VCaP (cell line): ENCODE measurements at regions not wholly inside any gene's neighbourhood (a gene's known extent, or its start where the extent isn't known, plus 50 kb on each side); places are given as distances from the start of the nearest gene placed in this dataset.
"Not testable (repeated sequence)": the region's sequence is repeated elsewhere in the genome, so short reads cannot be mapped to it uniquely, and the experiment has no call there.

Source experiments
- H3K27ac ChIP-seq: fragments of 450-650 bp; 2 replicates; pipeline ENCODE4 v1.5.1; 2017
- TF ChIP-seq, protein P1 (sequence below): fragments of 450-650 bp; conservative IDR thresholded peaks from 2 replicates; pipeline ENCODE4 v1.5.1; 2017; ENCODE audit warnings: mild to moderate bottlenecking, moderate library complexity

DNA sequence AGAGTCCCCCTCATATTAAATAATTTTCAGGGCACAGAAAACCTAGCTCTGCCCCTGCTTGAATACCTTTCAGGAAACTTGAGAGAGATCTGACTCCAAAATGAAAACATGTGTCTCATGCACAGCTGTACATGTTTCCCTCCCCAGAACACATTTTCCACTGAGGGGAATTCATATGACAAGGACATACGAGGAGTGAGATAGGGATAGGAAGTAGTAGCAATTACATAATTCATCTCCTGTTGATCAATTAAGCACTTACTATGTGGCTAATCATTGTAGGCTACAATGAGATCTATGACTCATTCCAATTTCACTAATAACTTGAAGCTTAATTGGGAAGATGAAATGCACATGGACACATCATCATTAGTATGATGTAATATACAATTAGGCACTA lies 302.1 kb downstream of the PCDH11X start:
- not testable (repeated sequence) for H3K27ac ChIP-seq

DNA sequence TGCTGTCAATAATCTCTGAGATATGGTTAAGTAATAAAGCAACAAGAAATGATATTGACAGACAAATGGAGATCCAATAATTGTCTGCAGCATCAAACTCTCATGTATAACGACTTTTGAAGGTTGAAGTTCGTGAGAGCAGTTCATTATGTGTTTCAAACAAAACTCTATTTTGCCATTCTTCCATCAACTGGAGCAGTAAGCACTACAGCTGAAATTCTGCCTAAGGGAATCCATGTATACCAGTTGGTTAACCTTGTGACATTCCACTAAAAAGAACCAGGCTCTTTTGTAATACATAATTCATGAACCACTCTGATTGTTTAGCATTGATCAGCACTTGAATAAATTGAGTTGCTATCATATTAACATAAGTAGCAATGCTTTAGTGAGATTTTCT lies 311.6 kb downstream of the PCDH11X start:
- H3K27ac ChIP-seq = not testable (repeated sequence)

DNA sequence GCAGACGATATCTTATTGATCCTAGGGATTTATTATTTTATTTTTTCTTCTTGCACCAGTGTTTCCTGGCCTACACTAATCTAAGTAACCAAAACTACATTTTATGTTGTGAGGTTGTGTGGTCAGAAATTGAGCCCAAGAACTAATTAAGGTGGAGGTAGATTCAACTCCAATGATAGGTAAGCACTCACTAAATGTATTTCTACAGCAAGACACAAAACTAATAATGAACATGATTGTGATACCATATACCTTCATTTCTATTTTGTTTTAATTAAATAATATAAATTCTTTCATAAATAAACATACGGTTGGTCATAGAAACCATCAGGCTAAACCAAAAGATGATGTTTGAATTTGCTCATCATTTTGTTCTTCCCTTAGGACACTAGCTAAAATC lies 319.0 kb downstream of the PCDH11X start:
- H3K27ac ChIP-seq = not testable (repeated sequence)

DNA sequence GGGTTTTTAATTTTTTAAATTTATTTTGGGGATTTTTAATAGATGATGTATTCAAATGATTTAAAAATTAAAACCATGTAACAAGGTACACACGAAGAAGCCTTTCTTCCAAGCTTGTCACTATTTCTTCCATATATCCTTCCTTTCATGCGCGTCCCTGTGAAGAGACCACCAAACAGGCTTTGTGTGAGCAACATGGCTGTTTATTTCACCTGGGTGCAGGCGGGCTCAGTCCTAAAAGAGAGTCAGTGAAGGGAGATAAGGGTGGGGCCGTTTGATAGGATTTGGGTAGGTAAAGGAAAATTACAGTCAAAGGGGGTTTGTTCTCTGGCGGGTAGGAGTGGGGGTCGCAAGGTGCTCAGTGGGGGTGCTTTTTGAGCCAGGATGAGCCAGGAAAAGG lies 320.9 kb downstream of the PCDH11X start:
- not testable (repeated sequence) for H3K27ac ChIP-seq

DNA sequence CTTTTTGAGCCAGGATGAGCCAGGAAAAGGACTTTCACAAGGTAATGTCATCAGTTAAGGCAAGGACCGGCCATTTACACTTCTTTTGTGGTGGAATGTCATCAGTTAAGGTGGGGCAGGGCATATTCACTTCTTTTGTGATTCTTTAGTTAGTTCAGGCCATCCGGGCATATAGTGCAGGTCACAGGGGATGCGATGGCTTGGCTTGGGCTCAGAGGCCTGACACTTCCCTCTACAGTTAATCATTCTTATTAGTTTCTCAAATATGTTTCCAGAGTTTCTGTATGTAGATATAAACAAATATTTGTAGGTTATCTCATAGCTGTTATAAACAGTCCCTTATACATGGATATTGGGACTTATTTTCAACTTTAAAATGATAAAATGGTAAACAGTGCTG lies 326.5 kb downstream of the PCDH11X start:
- H3K27ac ChIP-seq = not testable (repeated sequence)

DNA sequence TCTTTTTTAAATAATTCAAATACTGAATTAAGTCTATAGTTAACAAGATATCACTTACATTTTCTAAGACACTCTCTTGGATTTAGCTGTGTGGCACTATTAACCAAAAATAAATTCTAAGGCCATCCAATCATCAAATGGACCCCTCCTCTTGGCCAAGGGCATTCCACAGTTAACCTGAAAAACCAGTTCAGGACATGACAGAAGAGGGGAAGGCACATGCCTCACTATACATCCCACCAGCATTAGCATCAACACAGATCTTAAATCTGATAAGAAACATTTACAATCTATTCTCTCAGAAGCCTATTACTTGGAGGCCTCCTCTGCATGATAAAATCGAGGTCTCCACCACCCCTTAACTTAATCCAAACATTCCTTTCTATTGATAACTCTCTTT lies 327.5 kb downstream of the PCDH11X start:
- H3K27ac ChIP-seq = not testable (repeated sequence)

DNA sequence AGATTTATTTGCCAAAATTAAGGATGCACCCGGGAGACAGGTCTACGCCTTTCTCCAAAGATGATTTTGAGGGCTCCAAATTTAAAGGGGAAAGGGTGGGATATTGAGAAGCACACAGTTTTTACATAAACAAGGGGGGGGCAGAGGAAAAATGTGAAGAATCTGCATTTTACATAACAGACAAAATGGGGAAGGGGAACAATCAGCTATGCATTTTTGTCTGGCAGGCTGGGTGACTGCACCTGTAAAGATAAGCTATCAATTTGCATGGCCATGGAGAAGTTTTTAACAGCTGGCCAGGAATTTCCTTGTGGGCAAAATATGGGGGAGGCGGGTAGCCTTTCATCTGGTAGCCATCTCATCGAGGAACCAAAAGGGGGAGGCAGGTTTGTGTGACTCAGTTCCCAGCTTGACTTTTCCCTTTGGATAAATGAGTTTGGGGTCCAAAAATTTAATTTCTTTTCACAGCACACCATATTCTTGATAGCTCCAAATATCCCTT lies 331.3 kb downstream of the PCDH11X start:
- not testable (repeated sequence) for H3K27ac ChIP-seq

DNA sequence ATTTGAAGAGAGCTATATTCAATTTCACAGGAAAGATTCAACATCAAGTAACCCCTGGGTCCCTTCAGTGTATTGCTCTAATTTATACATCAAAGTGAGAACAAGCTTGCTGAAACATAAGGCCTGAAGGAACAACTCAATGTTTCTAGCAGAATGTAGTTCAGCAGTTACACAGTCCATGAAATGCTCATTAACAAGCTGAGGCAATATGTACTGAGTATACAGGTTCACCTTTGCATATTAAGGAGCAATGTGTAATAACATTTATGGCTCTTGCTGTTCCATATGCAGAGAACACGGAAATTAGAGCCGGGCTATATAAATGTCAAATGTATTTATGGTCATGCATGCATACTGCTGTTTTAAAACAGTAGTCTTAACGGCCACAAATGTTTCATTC lies 338.5 kb downstream of the PCDH11X start:
- H3K27ac ChIP-seq = not testable (repeated sequence)

DNA sequence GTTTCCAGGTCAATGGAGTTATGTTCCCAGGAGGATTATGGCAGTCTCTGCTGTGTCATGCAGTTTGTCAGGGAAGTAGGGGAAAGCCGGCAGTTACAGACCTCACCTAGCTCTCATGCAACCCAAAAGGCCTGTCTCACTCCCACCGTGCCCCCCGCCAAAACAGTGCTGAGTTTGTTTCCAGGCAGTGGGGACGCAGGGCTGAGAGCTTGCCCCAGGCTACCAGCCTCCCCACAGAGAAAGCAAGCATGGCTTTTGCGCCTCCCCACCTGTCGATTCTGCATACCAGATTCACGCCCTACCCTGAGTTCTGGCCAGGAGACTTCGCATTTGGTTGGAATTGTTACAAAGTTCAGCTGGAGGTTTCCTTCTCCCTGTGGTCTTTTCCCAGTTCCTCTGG lies 383.9 kb downstream of the PCDH11X start:
- H3K27ac ChIP-seq = not testable (repeated sequence)

DNA sequence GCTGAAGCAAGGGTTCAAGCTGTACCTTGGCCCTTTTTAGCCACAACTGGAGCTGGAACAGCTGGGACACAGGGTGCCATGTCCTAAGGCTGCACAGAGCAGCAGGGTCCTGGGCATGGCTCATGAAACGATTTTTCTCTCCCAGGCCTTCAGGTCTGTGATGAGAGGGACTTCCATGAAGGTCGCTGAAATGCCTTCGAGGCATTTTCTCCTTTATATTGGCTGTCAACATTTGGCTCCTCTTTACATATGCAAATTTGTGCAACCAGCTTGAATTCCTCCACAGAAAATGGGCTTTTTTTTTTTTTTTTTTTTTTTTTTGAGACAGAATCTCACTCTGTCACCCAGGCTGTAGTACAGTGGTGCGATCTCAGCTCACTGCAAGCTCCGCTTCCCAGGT lies 430.8 kb downstream of the PCDH11X start:
- TF ChIP-seq, protein P1, sequence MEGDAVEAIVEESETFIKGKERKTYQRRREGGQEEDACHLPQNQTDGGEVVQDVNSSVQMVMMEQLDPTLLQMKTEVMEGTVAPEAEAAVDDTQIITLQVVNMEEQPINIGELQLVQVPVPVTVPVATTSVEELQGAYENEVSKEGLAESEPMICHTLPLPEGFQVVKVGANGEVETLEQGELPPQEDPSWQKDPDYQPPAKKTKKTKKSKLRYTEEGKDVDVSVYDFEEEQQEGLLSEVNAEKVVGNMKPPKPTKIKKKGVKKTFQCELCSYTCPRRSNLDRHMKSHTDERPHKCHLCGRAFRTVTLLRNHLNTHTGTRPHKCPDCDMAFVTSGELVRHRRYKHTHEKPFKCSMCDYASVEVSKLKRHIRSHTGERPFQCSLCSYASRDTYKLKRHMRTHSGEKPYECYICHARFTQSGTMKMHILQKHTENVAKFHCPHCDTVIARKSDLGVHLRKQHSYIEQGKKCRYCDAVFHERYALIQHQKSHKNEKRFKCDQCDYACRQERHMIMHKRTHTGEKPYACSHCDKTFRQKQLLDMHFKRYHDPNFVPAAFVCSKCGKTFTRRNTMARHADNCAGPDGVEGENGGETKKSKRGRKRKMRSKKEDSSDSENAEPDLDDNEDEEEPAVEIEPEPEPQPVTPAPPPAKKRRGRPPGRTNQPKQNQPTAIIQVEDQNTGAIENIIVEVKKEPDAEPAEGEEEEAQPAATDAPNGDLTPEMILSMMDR = no peak
- no peak overlapping the region for H3K27ac ChIP-seq

DNA sequence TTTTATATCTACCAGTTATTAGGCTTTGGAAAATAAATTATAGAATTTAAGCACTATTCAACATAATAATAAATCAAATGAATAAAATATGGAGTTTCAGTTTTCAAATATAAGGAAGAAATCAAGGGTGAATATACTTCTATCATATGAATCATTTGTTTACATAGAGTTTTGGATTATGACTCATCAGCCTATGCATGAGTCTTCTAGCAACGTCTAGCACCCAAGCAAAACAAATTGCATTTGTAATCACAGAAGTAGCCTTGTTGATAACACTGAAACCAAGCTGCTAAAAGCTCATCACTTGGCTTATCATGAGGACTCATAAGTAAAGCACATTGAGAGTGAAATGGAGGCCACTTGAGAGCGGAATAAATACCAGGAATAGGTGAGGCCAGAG lies 434.6 kb downstream of the PCDH11X start:
- TF ChIP-seq, protein P1 = no peak

DNA sequence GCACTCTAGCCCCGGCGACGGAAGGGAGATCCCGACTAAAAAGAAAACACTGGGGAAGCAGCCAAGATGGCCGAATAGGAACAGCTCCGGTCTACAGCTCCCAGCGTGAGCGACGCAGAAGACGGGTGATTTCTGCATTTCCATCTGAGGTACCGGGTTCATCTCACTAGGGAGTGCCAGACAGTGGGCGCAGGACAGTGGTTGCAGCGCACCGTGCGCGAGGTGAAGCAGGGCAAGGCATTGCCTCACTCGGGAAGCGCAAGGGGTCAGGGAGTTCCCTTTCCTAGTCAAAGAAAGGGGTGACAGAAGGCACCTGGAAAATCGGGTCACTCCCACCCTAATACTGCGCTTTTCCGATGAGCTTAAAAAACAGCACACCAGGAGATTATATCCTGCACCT lies 435.8 kb downstream of the PCDH11X start:
- H3K27ac ChIP-seq = not testable (repeated sequence)

More for the DNA sequence above, 434.6 kb downstream of the PCDH11X start:
- H3K27ac ChIP-seq = no peak overlapping the region

DNA sequence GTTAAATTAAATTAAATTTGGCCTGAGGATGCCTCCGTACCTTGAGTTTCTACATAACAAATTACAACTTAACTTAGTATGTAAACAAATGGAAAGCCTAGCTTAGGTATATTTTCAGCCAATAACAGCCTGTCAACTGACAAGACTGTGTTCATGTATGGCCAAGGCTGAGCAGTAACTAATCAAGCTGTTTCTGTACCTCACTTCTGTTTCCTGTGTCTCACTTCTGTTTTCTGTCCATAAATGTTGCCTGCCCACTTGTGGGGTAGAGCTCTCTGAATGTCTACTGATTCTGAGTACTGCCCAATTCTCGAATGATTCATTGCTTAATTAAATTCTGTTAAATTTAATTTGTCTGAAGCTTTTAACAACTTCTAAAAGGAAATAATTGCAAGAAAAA lies 445.2 kb downstream of the PCDH11X start:
- TF ChIP-seq, protein P1 = no peak

DNA sequence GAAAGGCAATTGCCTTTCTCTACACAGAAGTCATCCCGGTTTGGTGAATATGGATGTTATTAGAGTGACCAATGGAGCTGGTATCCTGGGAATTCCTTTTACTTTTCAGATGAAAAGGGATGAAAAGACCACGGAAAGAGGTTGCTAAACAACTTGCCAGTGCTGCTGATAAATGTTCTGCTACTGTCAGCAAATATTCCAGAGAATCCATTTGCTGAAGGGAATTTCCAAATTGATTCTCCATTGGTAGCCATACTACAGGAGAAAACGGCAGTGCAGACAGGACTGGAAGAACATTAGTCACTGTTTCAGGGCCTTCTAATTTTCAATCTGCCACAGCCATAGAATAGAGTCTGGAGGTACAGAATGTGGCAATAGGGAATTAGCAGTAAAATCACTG lies 451.5 kb downstream of the PCDH11X start:
- TF ChIP-seq, protein P1 = no peak
- no peak overlapping the region for H3K27ac ChIP-seq

More for the DNA sequence above, 445.2 kb downstream of the PCDH11X start:
- H3K27ac ChIP-seq = no peak overlapping the region
